GM12878 (cell line): ENCODE measurements at regions not wholly inside any gene's neighbourhood (a gene's known extent, or its start where the extent isn't known, plus 50 kb on each side); places are given as distances from the start of the nearest gene placed in this dataset.

Experiments
- ATAC-seq: fragments of 200-7000 bp; cut with Tn5 transposase; 3 replicates; pipeline ENCODE4 v1.9.1; 2020; ENCODE audit warnings: mild to moderate bottlenecking, moderate library complexity
- BruUV-seq: library from RNA; stranded (reverse); fragments of 400-500 nt; replicated peaks from 2 replicates; lab custom pipeline; 2021; lab: Mats Ljungman, UMichigan
- CTCF ChIA-PET: fragments of 300-600 bp; sonication (Branson Sonifier 250); formaldehyde crosslinking; extraction: SDS; loops from one replicate; lab custom pipeline; 2021; ENCODE audit warnings: inconsistent platforms; lab: Yijun Ruan, JAX
- POLR2A ChIA-PET: fragments of 350-600 bp; formaldehyde crosslinking; extraction: SDS; loops from one replicate; lab custom pipeline; 2021; ENCODE audit warnings: inconsistent platforms; lab: Charles Lee
- RAD21 ChIA-PET: fragments of 300-600 bp; sonication (Branson Sonifier 250); formaldehyde crosslinking; loops from one replicate; lab custom pipeline; 2023; ENCODE audit warnings: antibody characterized with exemption; ENCODE audit not compliant: unreplicated experiment; lab: Charles Lee
- SMC1A ChIA-PET: fragments of 300-600 bp; sonication (Branson Sonifier 250); formaldehyde crosslinking; loops from one replicate; lab custom pipeline; 2023; ENCODE audit not compliant: unreplicated experiment, uncharacterized antibody; lab: Charles Lee
- DNase-seq: peaks from one replicate; pipeline ENCODE4 v3.0.0-alpha.2; 2011; ENCODE audit warnings: low read depth, low spot score
- FAIRE-seq: peaks from 3 replicates; lab custom pipeline; 2011; peaks lifted over from hg19 to GRCh38; lab: Jason Lieb, UNC
- H2AFZ ChIP-seq: 2 replicates; pipeline ENCODE4 v1.6.0; 2011; ENCODE audit warnings: low read depth, low read length, control low read depth; ENCODE audit not compliant: control insufficient read depth
- H3K27ac ChIP-seq: 2 replicates; pipeline ENCODE4 v1.5.1; 2011; ENCODE audit warnings: control low read depth; ENCODE audit not compliant: control insufficient read depth, insufficient read depth
- H3K27me3 ChIP-seq, 2 experiments: replicated peaks in 1 of 2; 2 replicates each; pipeline versions ENCODE4 v1.6.0 to v1.6.1; 2011; ENCODE audit warnings: low read length in 1 of 2; ENCODE audit not compliant: control insufficient read depth in 2 of 2, insufficient read depth in 2 of 2
- H3K36me3 ChIP-seq, 2 experiments: 2 replicates each; pipeline ENCODE4 v1.5.1; 2011; ENCODE audit warnings: low read length in 1 of 2; ENCODE audit not compliant: control insufficient read depth in 2 of 2, insufficient read depth in 2 of 2
- H3K4me1 ChIP-seq: 2 replicates; pipeline ENCODE4 v1.6.1; 2011; ENCODE audit warnings: mild to moderate bottlenecking, low read length, moderate library complexity, mixed read lengths; ENCODE audit not compliant: control insufficient read depth, insufficient read depth
- H3K4me2 ChIP-seq: 2 replicates; pipeline ENCODE4 v1.6.0; 2011; ENCODE audit warnings: control low read depth; ENCODE audit not compliant: control insufficient read depth, insufficient read depth
- H3K4me3 ChIP-seq: fragments of 200-600 bp; sonication (generic); 2 replicates; pipeline ENCODE4 v1.5.1; 2016
- H3K79me2 ChIP-seq: 2 replicates; pipeline ENCODE4 v1.6.0; 2011; ENCODE audit warnings: low read length; ENCODE audit not compliant: control insufficient read depth, insufficient read depth
- H3K9ac ChIP-seq: 2 replicates; pipeline ENCODE4 v1.8.0; 2011; ENCODE audit warnings: low read length, control low read depth, mixed read lengths; ENCODE audit not compliant: control insufficient read depth, insufficient read depth
- H3K9me3 ChIP-seq: replicated peaks from 3 replicates; pipeline ENCODE4 v1.5.1; 2011; ENCODE audit warnings: mild to moderate bottlenecking, low read length; ENCODE audit not compliant: control insufficient read depth, insufficient read depth
- H4K20me1 ChIP-seq: 2 replicates; pipeline ENCODE4 v1.6.0; 2011; ENCODE audit not compliant: control insufficient read depth, insufficient read depth
- DPF2 ChIP-seq: fragments of 450-650 bp; IDR thresholded peaks from 2 replicates; pipeline ENCODE4 v1.6.1; 2017; ENCODE audit warnings: mild to moderate bottlenecking
- EP300 ChIP-seq, 2 experiments: fragments of 150-350 bp in 1 of 2; IDR thresholded peaks; 2 replicates each; pipeline ENCODE4 v1.6.1; 2011 to 2012; ENCODE audit warnings: low read depth in 2 of 2, low read length in 2 of 2, borderline replicate concordance in 1 of 2, improper control_type of control experiment in 1 of 2, inconsistent platforms in 1 of 2; ENCODE audit not compliant: control insufficient read depth in 1 of 2
- NFIC ChIP-seq: IDR thresholded peaks from 2 replicates; pipeline ENCODE4 v1.6.1; 2012; ENCODE audit warnings: low read depth, mild to moderate bottlenecking, inconsistent platforms, low read length, moderate library complexity
- NFYA ChIP-seq: IDR thresholded peaks from 2 replicates; pipeline ENCODE4 v1.6.1; 2011; ENCODE audit warnings: low read depth, mild to moderate bottlenecking, low read length, improper control_type of control experiment, borderline replicate concordance
- PML ChIP-seq: IDR thresholded peaks from 2 replicates; pipeline ENCODE4 v1.6.1; 2012; ENCODE audit warnings: low read length, inconsistent platforms
- RELB ChIP-seq: fragments of 450-650 bp; IDR thresholded peaks from 2 replicates; pipeline ENCODE4 v1.6.1; 2017; ENCODE audit warnings: low read depth, mild to moderate bottlenecking, moderate library complexity
- ZNF24 ChIP-seq: fragments of 450-650 bp; IDR thresholded peaks from 2 replicates; pipeline ENCODE4 v1.6.1; 2017; ENCODE audit warnings: antibody characterized with exemption, mild to moderate bottlenecking
- ZNF274 ChIP-seq: IDR thresholded peaks from one replicate; pipeline ENCODE4 v1.8.0; 2011; ENCODE audit not compliant: insufficient read length, insufficient read depth
- ZZZ3 ChIP-seq: IDR thresholded peaks from 2 replicates; pipeline ENCODE4 v1.6.1; 2011; ENCODE audit warnings: low read depth; ENCODE audit not compliant: control insufficient read depth, insufficient read length
- WGBS: methylation state at CpG from one replicate; pipeline ENCODE4 v1.1.6; 2016; ENCODE audit warnings: low lambda C conversion rate; ENCODE audit not compliant: insufficient replicate concordance, insufficient coverage; ENCODE audit errors: missing lambda C conversion rate; 5-methylcytosine and 5-hydroxymethylcytosine counted together
- in situ Hi-C: fragments of 300-500 bp; cut with MboI; formaldehyde crosslinking; loops from 9 replicates; pipeline ENCODE4 v1.14.3; 2018; ENCODE audit warnings: mixed read lengths
- intact Hi-C: fragments of 100-400 bp; cut with micrococcal nuclease; formaldehyde crosslinking; loops from one replicate; pipeline ENCODE4 v1.14.2; 2022; ENCODE audit not compliant: unreplicated experiment

DNA sequence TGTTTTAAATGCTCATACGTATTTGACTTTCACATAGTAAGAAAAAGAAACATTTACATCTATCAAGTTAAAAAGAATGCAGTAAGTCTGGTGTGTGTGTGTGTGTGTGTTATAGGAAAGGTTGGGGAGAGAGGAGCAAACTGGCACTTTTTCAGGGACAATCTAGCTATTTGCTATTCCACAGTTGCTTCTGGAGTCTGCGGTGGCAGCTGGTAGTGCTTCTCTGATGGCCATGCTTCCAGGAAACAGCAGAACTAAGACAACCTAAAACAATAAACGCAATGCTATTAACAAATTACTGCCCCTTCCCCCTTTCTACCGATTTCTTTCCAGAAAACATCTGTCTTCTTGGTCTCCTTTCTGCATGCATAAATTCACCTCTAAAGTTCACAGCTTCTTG is 70.0 kb upstream of the CDH10 start (continued):
- TF ChIP-seq NFIC (no peak), NFYA (no peak), ZZZ3 (no peak), PML (no peak), ZNF274 (no peak), DPF2 (no peak)
- TF ChIP-seq, all 136 proteins: peak for 0

DNA sequence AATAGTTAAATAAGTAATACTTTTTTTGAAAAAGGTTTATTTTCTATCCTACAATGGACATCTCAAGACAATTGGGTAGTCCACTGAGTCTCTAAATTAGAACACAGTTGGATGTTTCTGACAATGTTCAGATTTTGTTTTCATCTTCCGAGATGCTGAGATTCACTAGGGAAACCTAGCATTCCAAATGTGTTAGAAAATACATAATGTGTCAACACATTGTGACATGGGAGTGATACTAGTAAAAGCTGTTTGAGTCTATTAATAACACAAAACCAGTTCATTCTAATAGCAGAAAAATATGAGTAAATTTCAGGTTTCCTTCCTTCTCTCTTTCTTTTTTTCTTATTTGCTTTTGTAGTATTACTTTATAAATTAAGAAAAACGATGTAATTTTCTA is 68.2 kb upstream of the CDH10 start:
- no peak for ATAC-seq
- TF ChIP-seq RELB (no peak), EP300 (IDR thresholded peaks at IDR 0.05; ENCODE audit: borderline replicate concordance in 1 of 2, control insufficient read depth in 1 of 2, low read depth in 2 of 2, low read length in 2 of 2) (no peak), ZNF24 (no peak)
- Histone ChIP-seq H4K20me1 (no peaks in the 10 kb centered on the region), H3K27ac (no peak overlapping the region), H3K9ac (no peak overlapping the region), H3K4me2 (no peak overlapping the region), H2AFZ (no peak overlapping the region), H3K4me3 (no peak overlapping the region), H3K9me3 (no peaks in the 10 kb centered on the region), H3K4me1 (no peaks in the 10 kb centered on the region), H3K79me2 (no peaks in the 10 kb centered on the region), H3K36me3 (no peaks in the 10 kb centered on the region), H3K27me3 (no peaks in the 10 kb centered on the region)
- ChIA-PET RAD21 (no interaction called here), POLR2A (no interaction called here), CTCF (interaction anchor here (0.6 kb wide), 1 partner anchor 51 kb away, joined by 4 read pairs; no protein-coding TSS in a partner anchor), SMC1A (no interaction called here)
- no peak for FAIRE-seq
- no TSS peak for BruUV-seq
- in situ Hi-C loops (no loop called here), intact Hi-C loops (no loop called here)
- DNase-seq, result no peak
- WGBS, result 26% methylated on average over 2 of the region's 2 CpGs
